ENCODE measurements at regions not wholly inside any gene's neighbourhood (a gene's known extent, or its start where the extent isn't known, plus 50 kb on each side); places are given as distances from the start of the nearest gene placed in this dataset.
"Not testable (repeated sequence)": the region's sequence is repeated elsewhere in the genome, so short reads cannot be mapped to it uniquely, and the experiment has no call there.

DNA sequence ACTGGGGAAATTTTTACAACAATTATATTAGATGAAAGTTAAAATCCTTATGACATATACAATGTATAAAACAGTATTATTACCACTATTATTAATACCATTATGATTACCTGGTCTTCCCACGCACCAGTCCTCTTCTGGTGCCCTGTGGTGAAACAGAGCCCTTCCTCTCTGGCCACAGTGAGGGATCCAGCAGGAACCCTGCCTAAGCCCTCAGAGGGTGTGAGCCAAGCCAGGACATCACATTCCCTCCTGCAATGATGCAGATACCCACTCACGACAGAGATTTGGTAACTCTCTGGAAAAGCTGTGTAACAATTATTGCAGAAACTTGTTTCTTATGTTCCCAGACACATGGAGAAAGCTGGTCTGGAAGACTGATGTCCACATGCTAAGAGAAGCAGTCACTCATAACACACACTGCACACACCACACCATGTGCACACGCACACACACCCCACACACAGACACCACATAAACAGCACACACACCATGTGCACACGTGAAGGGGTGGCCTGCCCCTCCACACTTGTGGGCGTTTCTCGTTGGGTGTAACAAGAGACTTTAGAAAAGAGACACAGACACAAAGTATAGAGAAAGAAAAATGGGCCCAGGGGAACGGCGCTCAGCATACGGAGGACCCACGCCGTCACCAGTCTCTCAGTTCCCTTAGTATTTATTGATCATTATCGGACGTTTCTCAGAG is 1373.8 kb upstream of the DEFB115 start:
- H3K27me3 Mint-ChIP-seq, H3K4me1 Mint-ChIP-seq, H3K4me3 Mint-ChIP-seq, H3K27ac Mint-ChIP-seq, CTCF ChIA-PET, DNase-seq, H3K36me3 Mint-ChIP-seq: not testable (repeated sequence)
- H3K9me3 Mint-ChIP-seq, result peaks cover 51% of the 10 kb centered on the region

DNA sequence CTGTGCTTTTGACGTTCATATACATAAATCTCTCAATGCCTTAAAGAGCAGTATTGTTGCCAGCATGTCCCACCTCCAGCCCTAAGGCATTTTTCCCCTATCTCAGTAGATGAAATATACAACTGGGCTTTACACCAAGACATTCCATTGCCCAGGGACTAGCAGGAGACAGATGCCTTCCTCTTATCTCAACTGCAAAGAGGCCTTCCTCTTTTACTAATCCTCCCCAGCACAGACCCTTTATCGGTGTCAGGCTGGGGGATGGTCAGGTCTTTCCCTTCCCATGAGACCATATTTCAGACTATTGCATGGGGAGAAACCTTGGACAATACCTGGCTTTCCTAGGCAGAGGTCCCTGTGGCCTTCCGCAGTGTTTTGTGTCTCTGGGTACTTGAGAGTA is 1373.1 kb upstream of the DEFB115 start:
- CTCF ChIA-PET, H3K4me3 Mint-ChIP-seq, H3K36me3 Mint-ChIP-seq, H3K27ac Mint-ChIP-seq, H3K27me3 Mint-ChIP-seq, DNase-seq, H3K4me1 Mint-ChIP-seq: not testable (repeated sequence)
- H3K9me3 Mint-ChIP-seq, result peaks cover 50% of the 10 kb centered on the region

DNA sequence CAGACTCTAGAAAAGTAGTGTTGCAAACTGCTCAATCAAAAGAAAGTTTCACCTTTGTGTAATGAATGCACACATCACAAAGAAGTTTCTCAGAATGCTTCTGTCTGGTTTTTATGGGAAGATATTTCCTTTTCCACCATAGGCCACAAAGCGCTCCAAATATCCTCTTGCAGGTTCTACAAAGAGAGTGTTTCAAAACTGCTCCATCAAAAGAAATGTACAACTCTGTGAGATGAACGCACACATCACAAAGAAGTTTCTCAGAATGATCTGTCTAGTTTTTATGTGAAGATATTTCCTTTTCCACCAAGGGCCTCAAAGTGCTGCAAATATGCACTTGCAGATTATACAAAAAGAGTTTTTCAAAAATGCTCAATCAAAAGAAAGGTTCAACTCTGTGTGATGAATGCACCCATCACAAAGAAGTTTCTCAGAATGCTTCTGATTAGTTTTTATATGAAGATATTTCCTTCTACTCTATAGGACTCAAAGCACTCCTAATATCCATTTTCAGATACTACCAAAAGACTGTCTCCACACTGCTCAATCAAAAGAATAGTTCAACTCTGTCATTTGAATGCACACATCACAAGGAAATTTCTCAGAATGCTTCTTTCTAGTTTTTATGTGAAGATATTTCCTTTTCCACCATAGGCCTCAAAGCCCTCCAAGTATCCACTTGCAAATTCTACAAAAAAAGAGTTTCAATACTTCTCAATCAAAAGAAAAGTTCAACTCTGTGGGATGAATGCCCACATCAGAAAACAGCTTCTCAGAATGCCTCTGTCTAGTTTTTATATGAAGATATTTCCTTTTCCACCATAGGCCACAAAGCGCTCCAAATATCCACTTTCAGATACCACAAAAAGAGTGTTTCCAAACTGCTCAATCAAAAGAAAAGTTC is 1371.9 kb upstream of the DEFB115 start:
- H3K4me3 Mint-ChIP-seq, H3K36me3 Mint-ChIP-seq, CTCF ChIA-PET, H3K27ac Mint-ChIP-seq, H3K4me1 Mint-ChIP-seq, DNase-seq, H3K27me3 Mint-ChIP-seq: not testable (repeated sequence)
- peaks cover 57% of the 10 kb centered on the region for H3K9me3 Mint-ChIP-seq

DNA sequence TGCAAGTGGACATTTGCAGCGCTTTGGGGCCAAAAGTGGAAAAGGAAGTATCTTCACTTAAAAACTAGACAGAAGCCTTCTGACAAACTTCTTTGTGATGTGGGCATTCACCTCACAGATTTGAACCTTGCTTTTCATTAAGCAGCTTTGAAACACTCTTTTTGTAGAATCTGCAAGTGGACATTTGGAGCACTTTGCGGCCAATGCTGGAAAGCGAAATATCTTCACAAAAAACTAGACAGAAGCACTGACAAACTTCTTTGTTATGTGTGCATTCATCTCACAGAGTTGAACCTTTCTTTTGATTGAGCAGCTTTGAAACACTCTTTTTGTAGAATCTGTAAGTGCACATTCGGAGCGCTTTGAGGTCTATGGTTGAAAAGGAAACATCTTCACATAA is 1365.9 kb upstream of the DEFB115 start:
- H3K27ac Mint-ChIP-seq, H3K4me1 Mint-ChIP-seq, CTCF ChIA-PET, DNase-seq, H3K4me3 Mint-ChIP-seq, H3K36me3 Mint-ChIP-seq, H3K27me3 Mint-ChIP-seq: not testable (repeated sequence)
- H3K9me3 Mint-ChIP-seq, result peaks cover 39% of the 10 kb centered on the region

Data from activated naive CD4-positive, alpha-beta T cell treated with anti-CD3 and anti-CD28 coated beads, Interleukin-2, amount 10 ng/mL, durations not matched to agents 7 days and 5 days (primary cell).